NCI-H1417 treated with DMSO at 0.1 percent for 48 hours (cell line): ENCODE measurements at regions not wholly inside any gene's neighbourhood (a gene's known extent, or its start where the extent isn't known, plus 50 kb on each side); places are given as distances from the start of the nearest gene placed in this dataset.

Source experiments
- DNase-seq: peaks from one replicate; lab custom pipeline; 2025; lab: John Stamatoyannopoulos, UW

DNA sequence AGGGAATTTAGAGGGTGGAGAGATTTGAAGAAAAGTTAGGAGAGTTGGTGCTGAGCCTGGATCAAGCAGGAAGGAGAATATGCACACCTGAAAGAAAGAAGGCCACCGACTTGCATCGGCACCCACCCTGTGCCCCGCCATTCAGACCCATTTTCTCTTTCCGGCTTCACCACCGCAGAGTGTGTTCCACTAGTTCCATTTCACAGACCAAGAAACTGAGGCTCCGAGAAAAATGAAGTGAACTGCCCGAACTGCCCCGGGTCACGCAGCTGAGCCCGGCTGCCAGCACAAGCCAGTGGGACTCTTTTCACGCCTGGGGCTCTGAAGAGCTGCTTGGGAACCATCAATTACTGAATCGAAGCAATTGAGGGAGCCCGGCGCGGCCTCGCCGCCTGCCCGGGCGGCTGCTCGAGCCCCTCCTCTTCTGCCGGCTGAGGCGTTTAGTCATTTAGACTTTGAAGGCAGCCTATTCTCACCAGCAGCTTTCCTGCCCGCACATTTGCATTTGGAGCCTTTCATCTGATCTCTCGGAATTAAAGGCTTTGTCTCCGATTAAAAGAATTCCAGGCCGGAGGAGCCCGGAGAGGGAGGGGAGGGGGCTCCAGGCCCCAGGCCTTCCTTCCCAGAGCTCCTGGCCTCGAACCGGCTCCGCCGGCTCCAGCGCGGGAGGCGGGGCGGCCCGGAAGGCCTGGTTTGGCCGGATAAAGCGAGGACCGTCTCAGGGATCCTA lies 140.2 kb upstream of the PJA1 start:
- DNase-seq = no peak

- no peak for DNase-seq
Observed at GRCh38 chrX:69303231-69303630, 138.0 kb upstream of the PJA1 start.

DNA sequence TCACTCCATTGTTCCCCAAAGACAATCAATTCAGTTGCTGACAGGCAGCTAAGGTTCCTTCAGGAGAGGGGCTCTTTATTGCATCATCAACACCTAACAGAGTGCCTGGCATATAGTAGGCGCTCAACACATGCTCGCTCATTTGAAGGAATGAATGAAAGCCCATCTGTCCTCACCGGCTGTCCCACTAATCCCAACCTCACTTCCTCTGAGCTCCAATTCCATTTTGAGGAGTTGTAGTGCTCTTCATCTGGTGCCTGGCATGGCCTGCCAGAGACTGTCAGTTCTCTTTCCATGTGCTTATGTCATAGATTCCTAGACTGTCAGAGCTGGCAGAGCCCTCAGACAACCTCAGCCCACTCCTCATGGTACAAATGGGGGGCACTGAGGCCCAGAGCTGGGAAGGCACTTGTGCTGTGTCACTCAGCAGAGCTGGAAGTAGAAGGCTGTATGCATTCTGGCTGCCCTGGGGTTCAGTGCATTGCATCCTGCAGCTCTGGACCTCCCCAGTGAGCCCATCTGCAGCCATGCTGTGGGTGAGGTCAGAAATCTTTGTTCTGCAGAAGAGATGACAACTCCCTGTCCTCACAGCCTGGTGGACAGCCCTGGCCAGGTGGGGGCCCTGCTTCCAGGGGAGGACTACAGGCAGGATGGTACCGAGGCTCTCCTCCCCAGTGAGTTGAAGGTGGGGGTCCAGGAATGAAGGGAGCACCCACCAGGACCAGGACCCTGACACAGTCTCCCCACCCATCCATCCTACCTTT lies 134.9 kb upstream of the PJA1 start:
- no peak for DNase-seq

DNA sequence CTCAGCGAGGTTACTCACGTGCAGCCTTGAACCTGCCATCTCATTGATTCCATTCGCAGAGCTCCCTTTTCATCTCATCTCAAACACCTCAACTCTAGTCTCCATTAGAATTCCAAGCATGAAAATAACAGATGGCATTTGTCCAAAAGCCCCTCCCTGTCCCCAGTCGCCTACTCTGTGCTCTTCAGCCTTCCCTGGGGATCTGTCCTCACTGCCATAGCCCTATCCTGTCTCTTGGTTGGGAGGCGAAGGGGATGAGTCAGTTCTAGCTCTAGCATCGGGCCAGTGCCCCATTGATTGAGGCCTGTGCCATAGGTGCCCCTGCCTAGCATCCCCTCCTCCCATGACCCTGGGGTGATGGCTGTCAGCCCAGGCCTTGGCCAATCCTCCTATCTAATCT lies 134.0 kb upstream of the PJA1 start:
- DNase-seq = no peak

- DNase-seq = no peak
Observed at GRCh38 chrX:69298466-69299140, 133.3 kb upstream of the PJA1 start.

GRCh38 chrX:69297506-69297905 lies 132.3 kb upstream of the PJA1 start:
- DNase-seq = no peak

DNA sequence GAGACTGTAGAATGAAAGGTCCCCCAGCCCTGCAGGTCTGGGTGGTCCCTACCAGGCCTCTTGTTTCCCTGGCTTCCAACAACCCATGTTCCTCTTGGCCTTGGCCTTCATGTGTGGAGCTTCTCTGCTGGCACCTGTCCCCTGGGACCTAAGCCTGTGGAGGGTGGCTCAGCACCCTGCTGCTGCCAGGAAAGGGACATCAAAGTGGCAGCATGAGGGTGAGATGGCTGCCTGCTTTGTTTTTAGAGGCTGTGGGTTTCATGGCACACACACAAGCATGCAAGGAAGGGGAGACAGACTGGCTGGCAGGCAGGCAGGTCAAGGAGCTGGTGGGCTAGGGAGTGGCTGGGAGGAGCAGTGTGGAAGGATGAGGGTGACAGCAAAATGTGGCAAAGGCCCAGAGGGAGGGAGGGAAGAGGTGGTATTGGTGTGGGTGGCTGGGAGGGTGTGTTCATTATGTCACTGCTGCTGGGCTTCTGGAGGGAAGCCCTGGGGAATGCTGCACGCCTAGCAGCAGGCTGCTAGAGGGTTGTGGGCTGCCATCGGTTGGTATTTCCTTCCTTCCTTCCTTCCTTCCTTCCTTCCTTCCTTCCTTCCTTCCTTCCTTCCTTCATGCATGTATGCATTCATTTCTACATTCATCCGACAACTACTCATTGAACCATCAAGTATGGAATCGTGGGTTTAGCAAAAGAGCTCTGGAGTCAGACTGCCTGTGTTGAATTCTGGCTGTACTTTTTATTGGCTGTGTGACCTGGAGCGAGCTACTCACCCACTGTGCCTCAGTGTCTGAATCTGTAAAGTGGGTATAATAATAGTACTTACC lies 128.7 kb upstream of the PJA1 start:
- no peak for DNase-seq

- DNase-seq = no peak
Observed at GRCh38 chrX:69291116-69291515, 125.9 kb upstream of the PJA1 start.

- no peak for DNase-seq
Observed at GRCh38 chrX:69290292-69290691, 125.0 kb upstream of the PJA1 start.

GRCh38 chrX:69289793-69290123 lies 124.5 kb upstream of the PJA1 start:
- DNase-seq = no peak

GRCh38 chrX:69289046-69289792 lies 124.0 kb upstream of the PJA1 start:
- DNase-seq = no peak

GRCh38 chrX:69287095-69287494 lies 121.8 kb upstream of the PJA1 start:
- DNase-seq = no peak

GRCh38 chrX:69286565-69286906 lies 121.3 kb upstream of the PJA1 start:
- DNase-seq = no peak

- DNase-seq = no peak
Observed at GRCh38 chrX:69285881-69286564, 120.8 kb upstream of the PJA1 start.

DNA sequence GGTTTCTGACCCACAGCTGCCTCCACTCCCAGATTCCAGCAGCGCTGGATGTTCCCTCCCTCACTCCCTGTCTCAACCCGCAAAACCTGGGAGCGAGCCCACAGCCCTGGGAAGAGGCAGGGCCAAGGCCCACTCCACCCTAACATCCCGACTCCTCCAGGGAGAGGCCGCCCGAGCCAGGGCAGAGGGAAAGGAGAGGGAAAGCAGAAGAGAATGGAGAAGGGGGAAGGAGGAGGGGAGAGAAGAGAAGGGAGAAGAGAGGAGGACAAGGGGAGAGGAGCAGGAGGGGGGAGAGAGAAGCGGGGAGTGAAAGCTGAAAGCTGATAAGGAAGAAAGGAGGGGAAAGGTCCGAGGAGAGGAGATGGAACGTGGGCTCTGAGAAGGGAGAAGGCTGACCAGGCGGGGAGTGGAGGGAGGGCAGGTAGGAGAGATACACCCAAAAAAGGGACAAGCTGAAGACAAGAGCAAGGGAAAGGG lies 120.2 kb upstream of the PJA1 start:
- no peak for DNase-seq

GRCh38 chrX:69284491-69284890 lies 119.2 kb upstream of the PJA1 start:
- DNase-seq = no peak

GRCh38 chrX:69282893-69283690 lies 117.8 kb upstream of the PJA1 start:
- no peak for DNase-seq

DNA sequence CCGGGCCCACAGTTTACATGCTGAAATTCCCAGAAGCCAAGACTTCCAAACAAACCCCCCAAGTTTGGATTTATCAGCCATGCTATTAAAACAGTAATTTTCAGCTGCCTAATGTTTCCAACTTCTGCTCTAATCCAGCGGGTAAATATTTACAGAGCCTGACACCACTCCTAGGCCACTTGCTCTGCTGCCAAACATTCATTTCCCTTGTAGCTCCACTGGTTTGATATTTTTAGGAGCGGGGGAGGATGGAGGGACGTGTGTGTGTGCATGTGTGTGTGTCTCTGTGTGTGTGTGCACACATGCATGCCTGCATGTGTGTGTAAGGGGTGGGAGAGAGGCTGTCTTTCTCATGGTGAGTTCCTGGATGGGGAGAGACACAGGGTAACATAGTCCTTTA lies 115.7 kb upstream of the PJA1 start:
- DNase-seq = no peak

DNA sequence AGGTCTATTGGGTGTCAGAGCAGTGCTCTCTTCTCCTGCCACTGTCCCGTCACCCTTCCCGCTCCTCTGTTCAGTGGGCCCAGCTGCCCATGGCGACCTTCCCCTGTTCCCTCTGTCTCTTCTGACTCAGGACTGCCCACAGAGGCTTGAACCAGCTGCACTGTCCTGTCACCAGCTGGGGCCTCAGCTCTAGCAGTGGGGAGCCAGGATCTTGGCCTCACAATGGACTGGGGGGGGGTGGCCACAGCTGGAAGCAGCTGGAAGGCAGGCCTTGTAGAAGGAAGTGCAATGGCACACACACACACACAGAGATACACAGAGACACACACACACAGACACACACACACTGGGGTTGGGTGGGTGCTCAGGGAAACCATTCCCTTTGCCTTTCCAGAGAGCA lies 114.0 kb upstream of the PJA1 start:
- no peak for DNase-seq

GRCh38 chrX:69278031-69278687 lies 112.9 kb upstream of the PJA1 start:
- no peak for DNase-seq
